ENCODE measurements at regions not wholly inside any gene's neighbourhood (a gene's known extent, or its start where the extent isn't known, plus 50 kb on each side); places are given as distances from the start of the nearest gene placed in this dataset.

GRCh38 chr9:126125177-126125576 lies 201.5 kb upstream of the MVB12B start:
- no peak for DNase-seq

GRCh38 chr9:126125577-126125976 lies 201.1 kb upstream of the MVB12B start:
- DNase-seq: no peak

GRCh38 chr9:126125992-126126409 lies 200.6 kb upstream of the MVB12B start:
- DNase-seq: no peak

GRCh38 chr9:126126807-126127206 lies 199.8 kb upstream of the MVB12B start:
- no peak for DNase-seq

- no peak for DNase-seq
These were observed 199.0 kb upstream of the MVB12B start for GRCh38 chr9:126127591-126127990.

GRCh38 chr9:126128494-126129142 lies 198.0 kb upstream of the MVB12B start:
- no peak for DNase-seq

- no peak for DNase-seq
These were observed 195.3 kb upstream of the MVB12B start for GRCh38 chr9:126131066-126132010.

GRCh38 chr9:126132746-126133145 lies 193.9 kb upstream of the MVB12B start:
- no peak for DNase-seq

GRCh38 chr9:126144196-126144595 lies 182.4 kb upstream of the MVB12B start:
- no peak for DNase-seq

- no peak for DNase-seq
These were observed 181.8 kb upstream of the MVB12B start for GRCh38 chr9:126144603-126145456.

GRCh38 chr9:126145887-126146253 lies 180.8 kb upstream of the MVB12B start:
- no peak for DNase-seq

GRCh38 chr9:126146254-126147145 lies 180.1 kb upstream of the MVB12B start:
- DNase-seq: no peak

- no peak for DNase-seq
These were observed 179.3 kb upstream of the MVB12B start for GRCh38 chr9:126147186-126147935.

GRCh38 chr9:126147936-126148870 lies 178.4 kb upstream of the MVB12B start:
- DNase-seq: no peak

- no peak for DNase-seq
These were observed 177.6 kb upstream of the MVB12B start for GRCh38 chr9:126148994-126149393.

- no peak for DNase-seq
These were observed 177.0 kb upstream of the MVB12B start for GRCh38 chr9:126149661-126150060.

- DNase-seq: no peak
These were observed 176.1 kb upstream of the MVB12B start for GRCh38 chr9:126150411-126151030.

GRCh38 chr9:126151031-126151685 lies 175.5 kb upstream of the MVB12B start:
- DNase-seq: no peak
